ENCODE measurements at regions not wholly inside any gene's neighbourhood (a gene's known extent, or its start where the extent isn't known, plus 50 kb on each side); places are given as distances from the start of the nearest gene placed in this dataset.

DNA sequence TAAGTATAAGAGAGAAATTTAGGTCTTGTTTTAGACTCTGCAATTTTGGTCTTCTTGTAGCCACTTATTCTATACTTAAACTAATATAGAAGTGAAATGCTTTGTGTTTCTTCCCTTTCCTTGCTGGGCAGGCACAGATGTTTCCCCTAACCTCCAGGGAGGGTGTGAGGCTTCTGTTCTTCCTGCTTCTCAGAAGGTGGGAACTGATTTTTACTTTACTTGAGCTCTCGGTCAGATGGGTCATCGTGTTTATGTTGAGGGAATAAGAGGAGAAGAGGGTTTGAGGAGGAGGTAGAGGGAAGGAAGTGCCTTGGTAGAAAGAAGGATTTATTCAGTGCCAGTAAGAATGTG, 92.5 kb upstream of the CXCR4 start:
- TF ChIP-seq, protein P1, sequence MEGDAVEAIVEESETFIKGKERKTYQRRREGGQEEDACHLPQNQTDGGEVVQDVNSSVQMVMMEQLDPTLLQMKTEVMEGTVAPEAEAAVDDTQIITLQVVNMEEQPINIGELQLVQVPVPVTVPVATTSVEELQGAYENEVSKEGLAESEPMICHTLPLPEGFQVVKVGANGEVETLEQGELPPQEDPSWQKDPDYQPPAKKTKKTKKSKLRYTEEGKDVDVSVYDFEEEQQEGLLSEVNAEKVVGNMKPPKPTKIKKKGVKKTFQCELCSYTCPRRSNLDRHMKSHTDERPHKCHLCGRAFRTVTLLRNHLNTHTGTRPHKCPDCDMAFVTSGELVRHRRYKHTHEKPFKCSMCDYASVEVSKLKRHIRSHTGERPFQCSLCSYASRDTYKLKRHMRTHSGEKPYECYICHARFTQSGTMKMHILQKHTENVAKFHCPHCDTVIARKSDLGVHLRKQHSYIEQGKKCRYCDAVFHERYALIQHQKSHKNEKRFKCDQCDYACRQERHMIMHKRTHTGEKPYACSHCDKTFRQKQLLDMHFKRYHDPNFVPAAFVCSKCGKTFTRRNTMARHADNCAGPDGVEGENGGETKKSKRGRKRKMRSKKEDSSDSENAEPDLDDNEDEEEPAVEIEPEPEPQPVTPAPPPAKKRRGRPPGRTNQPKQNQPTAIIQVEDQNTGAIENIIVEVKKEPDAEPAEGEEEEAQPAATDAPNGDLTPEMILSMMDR (IDR thresholded peaks at IDR 0.05; ENCODE audit: insufficient read depth, low read length), result no peak
- no peak for DNase-seq (ENCODE audit: low read depth)
- H3K4me3 ChIP-seq (ENCODE audit: low read depth, low read length), result no peak overlapping the region

DNA sequence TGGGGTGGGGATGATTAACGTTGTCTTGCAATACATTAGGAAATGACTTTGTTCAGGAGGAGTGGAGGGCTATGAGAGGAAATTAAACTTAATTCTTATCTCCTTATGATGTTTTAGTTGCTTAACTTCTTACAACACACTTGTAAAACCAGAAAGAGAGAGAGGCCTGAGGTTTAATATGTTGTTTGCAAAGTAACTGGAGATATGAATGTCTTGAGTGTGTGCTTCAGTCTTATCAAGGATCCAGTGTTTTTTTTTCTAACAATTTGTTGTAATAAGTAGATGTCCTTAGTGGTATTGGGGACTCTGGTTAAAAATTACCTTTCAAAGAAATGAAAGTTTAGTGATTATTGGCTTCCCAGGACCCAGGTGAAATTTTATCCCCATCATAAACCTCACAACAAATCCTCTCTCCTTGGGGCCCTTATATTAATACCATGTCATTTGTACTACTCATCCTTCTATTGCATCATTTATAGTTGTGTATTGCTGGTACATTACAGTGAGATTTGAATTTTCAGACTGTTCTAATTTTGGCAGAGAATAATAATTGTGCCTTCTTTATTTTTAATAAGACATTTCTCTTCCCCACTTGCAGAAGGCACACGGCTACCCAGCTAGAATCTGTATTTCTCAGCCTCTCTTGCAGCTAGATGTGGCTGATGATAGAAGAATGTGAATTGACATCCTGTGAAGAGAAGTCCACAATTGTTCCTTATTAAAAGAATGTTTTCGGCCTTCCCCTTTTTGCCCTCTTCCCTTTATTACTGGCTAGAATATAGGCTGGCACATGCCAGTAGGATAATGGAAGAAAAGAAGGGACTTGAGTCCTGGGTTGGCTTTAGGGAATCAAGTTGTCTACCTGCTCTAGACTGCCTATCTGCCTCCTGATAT, 91.9 kb upstream of the CXCR4 start:
- TF ChIP-seq, protein P1 (IDR thresholded peaks at IDR 0.05; ENCODE audit: insufficient read depth, low read length), result no peak

DNA sequence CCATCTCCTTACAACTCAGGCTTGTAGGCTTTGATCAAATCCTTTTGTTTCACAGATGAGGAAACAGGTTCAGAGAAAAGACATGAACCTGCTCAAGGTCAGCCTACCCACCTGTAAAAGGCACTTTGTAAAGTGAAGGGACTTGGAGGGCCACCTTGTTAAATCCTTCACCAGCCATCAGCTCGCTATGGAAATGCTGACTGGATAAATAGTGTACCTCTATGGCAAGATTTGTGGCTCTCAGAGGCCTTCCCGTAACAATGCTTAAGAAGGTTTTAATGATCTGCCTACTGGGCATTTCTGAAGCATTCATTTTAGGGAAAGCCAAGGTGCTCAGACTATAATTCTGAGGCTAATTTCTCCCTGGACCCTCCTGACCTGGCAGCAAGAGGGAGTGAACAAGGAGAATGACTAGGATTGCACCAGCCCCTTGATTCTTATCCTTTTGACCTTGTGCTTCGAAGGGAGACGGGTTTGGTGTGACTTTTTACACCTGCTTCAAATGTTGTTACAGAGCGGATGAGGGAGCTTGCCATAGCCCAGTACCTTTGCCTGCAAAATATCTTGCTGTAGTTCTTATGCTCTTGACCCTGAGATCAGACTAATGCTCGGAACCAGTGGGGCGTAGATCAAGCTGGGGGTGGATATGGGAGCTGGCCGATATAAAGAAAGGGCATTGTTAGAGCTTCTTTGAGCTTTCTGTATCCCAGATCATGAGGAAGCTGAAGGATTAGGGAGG, 90.9 kb upstream of the CXCR4 start:
- no peak for DNase-seq (ENCODE audit: low read depth)
- TF ChIP-seq, protein P1 (IDR thresholded peaks at IDR 0.05; ENCODE audit: insufficient read depth, low read length), result no peak
- no peak overlapping the region for H3K4me3 ChIP-seq (ENCODE audit: low read depth, low read length)

More for the DNA sequence above, 91.9 kb upstream of the CXCR4 start:
- no peak overlapping the region for H3K4me3 ChIP-seq (ENCODE audit: low read depth, low read length)
- no peak for DNase-seq (ENCODE audit: low read depth)

DNA sequence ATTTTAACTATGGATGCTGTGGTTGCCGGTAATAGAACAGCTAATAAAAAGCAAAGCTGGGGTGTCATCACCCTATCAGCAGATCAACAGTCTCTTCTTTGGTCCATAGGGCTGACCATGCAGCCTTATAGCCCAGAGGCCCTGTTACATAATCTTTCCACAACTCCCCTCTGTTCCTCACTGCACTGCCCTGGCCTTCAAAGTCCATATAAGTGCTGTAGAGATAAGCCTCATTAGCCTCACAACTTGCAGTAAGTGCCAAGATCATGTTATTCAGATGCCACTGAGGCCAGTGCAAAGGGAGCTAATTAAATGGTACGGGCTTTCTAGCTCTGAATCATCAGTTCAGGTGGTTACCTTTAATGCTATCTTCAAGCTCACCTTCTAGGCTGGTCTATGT, 89.7 kb upstream of the CXCR4 start:
- no peak overlapping the region for H3K4me3 ChIP-seq (ENCODE audit: low read depth, low read length)
- TF ChIP-seq, protein P1 (IDR thresholded peaks at IDR 0.05; ENCODE audit: insufficient read depth, low read length), result no peak
- no peak for DNase-seq (ENCODE audit: low read depth)

DNA sequence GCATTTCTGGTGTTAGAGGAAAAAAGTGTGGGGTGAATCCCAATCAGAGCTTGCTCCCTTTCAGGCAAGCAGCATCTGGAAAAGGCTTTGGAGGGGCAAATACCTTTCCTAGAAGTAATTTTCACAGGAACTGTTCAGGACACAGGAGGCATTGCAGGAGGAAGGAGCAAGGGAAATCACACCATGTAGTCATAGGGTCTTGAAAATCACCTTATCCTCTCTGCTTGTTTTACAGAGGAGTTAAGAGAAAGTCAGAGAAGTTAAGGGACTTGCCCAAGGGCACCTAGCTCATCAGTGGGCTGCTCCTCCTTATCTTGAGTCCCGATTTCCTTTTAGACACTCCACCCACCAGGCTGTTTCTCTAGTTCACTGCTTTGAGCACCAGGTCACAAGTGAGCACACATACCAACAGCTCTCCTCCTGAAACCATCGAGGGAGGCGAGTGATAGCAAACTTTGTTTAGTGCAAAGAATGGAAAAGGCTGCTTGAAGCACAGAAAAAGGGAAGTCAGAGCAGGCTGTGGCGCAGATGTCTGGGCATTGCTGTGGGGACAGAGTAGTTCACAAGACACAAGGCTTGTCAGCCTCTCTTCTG, 89.2 kb upstream of the CXCR4 start:
- TF ChIP-seq, protein P1 (IDR thresholded peaks at IDR 0.05; ENCODE audit: insufficient read depth, low read length), result no peak
- H3K4me3 ChIP-seq (ENCODE audit: low read depth, low read length), result no peak overlapping the region
- DNase-seq (ENCODE audit: low read depth), result no peak

DNA sequence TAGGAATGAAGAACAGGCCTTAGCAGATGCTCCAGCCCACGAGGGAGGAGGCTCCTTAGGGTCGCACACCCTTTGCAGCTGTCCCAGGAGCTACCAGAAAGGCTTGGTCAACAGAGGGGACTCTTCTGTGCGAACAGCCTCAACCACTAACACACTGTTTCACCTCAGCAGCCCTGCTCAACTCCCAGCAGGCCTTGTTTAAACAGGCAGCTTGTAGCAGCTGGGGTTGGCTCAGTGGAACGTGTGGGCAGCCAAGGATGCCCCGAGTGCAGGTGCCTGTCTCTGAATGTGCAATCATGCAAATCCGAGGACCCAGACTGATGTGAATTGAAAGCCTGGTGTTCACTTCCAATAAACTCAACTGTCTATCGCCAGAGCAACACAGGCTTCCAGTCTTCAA, 88.7 kb upstream of the CXCR4 start:
- TF ChIP-seq, protein P1 (IDR thresholded peaks at IDR 0.05; ENCODE audit: insufficient read depth, low read length), result no peak
- no peak for DNase-seq (ENCODE audit: low read depth)
- H3K4me3 ChIP-seq (ENCODE audit: low read depth, low read length), result no peak overlapping the region
